GM12874 (cell line): ENCODE measurements at regions not wholly inside any gene's neighbourhood (a gene's known extent, or its start where the extent isn't known, plus 50 kb on each side); places are given as distances from the start of the nearest gene placed in this dataset.

Source experiments
- CTCF ChIP-seq: IDR thresholded peaks from 2 replicates; pipeline ENCODE4 v1.5.1; 2011; ENCODE audit warnings: low read depth, mild to moderate bottlenecking, control low read depth, low read length, moderate library complexity; ENCODE audit not compliant: insufficient read depth

GRCh38 chr9:107409581-107410389 lies 79.8 kb downstream of the KLF4 start:
- TF ChIP-seq CTCF: no peak

DNA sequence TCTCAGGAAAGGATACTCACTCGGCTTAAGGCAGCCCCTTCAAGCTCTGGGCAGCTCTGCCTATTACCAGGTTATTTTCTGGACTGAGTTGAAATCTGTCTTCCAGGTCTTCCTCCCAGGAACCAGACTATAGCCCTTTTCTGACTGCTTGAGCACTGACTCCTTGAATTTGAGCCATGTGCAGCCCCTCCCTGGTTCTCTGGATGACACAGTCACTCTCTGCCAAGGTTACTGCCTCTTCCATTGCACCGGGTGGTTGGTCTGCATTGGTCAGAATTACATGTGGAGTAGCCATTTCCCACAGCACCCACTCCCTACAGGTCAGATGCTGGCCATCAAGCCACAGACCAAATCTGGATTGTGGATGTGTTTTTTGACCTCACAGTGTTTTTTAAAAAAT lies 81.9 kb downstream of the KLF4 start:
- TF ChIP-seq CTCF: no peak

- no peak for TF ChIP-seq CTCF
Measured at GRCh38 chr9:107405511-107405910, 84.1 kb downstream of the KLF4 start.

DNA sequence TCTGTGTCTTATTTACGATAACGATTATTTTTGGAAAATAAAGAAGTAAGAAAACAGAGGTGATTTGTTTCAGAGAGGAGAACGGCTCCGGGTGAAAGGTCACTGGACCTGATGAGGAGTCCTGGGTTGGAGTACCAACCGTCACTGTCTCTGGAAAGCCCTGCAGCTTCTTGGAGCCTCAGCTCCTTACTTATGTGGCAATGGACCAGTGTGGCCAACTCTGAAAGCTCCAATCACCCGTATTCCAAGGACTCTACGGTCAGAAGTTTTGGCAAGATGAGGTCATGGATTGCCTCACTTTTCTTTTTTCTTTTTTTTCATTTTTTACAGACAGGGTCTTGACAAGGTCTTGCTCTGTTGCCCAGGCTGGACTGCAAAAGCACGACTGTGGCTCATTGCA lies 84.8 kb downstream of the KLF4 start:
- no peak for TF ChIP-seq CTCF

DNA sequence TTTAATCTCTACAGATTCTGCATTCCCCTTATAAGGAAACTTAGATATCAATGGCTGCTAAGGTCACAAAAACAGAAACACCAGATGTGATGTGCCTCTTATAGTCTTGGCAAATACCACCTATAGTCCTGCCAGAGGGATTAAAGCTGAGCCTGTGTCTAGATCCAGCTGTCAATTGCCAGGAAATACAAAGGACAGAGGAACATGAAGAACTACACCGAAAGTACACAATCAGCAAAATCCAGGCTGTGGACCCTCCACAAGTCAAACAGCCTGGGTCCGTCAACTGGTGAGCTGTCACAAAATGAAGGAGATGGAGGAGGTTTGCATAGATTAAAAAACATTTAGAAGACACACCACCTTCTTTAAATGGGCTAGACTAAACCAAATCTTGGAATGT lies 85.4 kb downstream of the KLF4 start:
- no peak for TF ChIP-seq CTCF

DNA sequence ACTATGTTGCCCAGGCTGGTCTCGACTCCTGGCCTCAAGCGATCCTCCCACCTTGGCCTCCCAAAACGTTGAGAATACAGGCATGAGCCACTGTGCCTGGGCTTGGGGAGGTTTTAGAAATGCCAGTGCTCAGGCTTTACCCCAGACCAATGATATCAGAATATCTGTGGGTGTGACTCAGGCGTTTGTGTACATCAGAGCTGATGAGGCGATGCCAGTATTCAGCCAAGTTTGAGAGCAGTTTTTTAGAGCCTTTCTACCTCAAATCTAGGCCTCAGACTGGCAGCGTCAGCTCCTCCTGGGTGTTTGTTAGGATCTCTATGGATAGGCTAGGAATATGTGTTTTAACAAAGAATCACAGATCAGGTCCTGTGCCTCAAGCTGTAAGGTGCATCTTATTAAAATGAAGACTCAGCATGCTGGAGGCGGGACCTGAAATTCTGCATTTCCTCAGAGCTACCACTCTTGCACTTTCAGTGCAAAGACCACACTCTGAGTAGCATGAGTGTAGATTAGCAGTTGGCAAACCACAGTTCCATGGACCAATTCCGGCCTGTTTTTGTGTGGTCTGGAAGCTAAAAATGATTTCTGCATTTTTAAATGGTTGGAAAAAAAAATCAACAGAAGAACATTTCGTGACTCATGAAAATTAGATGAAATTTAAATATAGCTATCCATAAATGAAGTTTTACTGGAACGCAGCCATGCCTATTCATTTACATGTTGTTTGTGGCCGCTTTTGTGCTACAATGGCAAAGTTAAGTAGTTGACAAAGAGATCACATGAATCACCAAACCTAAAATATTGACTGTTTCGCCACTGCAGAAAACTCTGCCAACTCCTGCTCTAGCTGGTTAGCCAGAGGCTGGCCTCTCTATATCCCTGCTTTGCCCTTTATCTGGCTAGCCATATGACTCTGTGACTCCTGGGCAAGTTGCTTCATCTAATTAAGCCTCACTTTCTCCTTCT lies 92.2 kb downstream of the KLF4 start:
- no peak for TF ChIP-seq CTCF

DNA sequence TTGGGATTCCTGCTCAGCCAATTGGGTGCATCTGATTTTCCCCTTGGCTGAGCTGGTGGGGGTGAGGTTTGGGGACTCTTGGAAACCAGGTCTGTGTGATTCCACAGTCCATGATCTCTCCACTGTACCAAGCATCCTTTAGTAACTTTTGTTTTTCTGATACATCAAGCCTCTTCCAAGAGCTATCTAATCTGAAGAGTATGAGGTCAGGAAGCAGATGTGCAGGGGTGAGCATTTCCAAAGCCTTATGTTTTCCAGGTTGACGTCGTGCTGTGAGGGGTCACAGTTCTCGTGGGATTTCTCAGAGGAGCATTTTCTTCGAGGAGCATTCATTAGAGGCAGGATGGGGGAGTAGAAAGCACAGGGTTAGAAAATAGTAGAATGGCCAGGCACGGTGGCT lies 95.3 kb downstream of the KLF4 start:
- no peak for TF ChIP-seq CTCF
